ENCODE measurements at regions not wholly inside any gene's neighbourhood (a gene's known extent, or its start where the extent isn't known, plus 50 kb on each side); places are given as distances from the start of the nearest gene placed in this dataset.

DNA sequence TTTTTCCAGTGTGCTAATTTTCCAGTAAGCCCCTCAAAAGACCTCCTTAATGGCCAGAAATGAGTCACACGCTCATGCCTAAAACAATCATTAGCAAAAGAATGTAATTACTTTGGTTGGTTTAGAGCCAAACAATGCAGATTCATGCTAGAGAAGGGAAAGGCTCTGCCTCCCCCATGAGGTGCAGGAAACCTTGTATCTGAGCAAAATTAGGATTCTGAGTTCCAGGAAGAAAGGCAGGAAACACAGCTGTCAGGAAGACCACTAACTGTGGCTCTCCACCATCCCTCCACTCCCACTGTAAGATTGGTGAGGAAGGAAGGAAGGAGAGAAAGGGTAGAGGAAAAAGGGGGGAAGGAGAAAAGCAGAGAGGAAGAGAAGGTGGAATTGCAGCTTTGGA, 104.9 kb upstream of the DHX15 start:
- no peak for TF ChIP-seq CTCF (IDR thresholded peaks at IDR 0.05)
- no peak for TF ChIP-seq POLR2A (IDR thresholded peaks at IDR 0.05)
- TF ChIP-seq EP300 (IDR thresholded peaks at IDR 0.05), result no peak
- no peak for TF ChIP-seq POLR2AphosphoS5 (IDR thresholded peaks at IDR 0.05)
- ATAC-seq, result no peak

GRCh38 chr4:24690436-24690835, 104.9 kb upstream of the SOD3 start:
- Histone ChIP-seq H3K27ac (no peak overlapping the region), H3K9me3 (peaks cover 0 to 5% (median 0%) of the 10 kb centered on the region in 3 donors), H3K4me3 (no peak overlapping the region), H3K36me3 (no peaks in the 10 kb centered on the region), H3K27me3 (no peaks in the 10 kb centered on the region), H3K4me1 (peaks cover 0 to 18% (median 0%) of the 10 kb centered on the region in 3 donors)
- WGBS, 2 donors (ENCODE audit: low coverage in 1 of 2), result 71% methylated on average over 2 of the region's 2 CpGs; no CpG with 5 or more reads in 1 of the 2 donors
- TF ChIP-seq POLR2A (IDR thresholded peaks at IDR 0.05), result no peak
- TF ChIP-seq POLR2AphosphoS5 (IDR thresholded peaks at IDR 0.05), result peak; percentile 26
- no peak for TF ChIP-seq EP300 (IDR thresholded peaks at IDR 0.05)
- ATAC-seq, result peak; percentile 61

More for the DNA sequence above, 104.9 kb upstream of the DHX15 start:
- WGBS, 2 donors (ENCODE audit: low coverage in 1 of 2), result 40 to 60% methylated on average over 1 of the region's 1 CpG
- H3K36me3 ChIP-seq, result no peaks in the 10 kb centered on the region
- H3K9me3 ChIP-seq, result peaks cover 0 to 5% (median 0%) of the 10 kb centered on the region in 3 donors
- H3K27ac ChIP-seq, result no peak overlapping the region
- no peak overlapping the region for H3K4me3 ChIP-seq
- no peaks in the 10 kb centered on the region for H3K27me3 ChIP-seq
- H3K4me1 ChIP-seq, result peaks cover 0 to 18% (median 0%) of the 10 kb centered on the region in 3 donors

DNA sequence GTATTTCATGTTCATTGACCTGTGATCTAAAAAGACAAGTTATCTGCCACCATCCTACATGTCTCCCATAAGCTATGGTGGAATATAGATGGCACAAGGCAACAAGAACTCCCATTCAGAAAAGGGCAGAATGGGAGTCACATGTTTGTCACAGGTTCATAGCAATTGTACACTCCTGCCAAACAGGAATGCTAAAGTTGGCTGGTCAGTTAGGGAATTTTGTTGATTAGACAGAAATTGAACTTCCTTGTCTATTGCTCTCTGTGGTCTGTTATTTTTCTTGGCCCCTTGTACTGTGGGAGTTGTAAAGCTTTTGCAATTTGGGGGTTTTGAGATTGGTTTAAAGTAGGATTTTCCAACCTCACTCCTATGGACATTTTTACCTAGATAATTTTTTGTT, 101.7 kb upstream of the SOD3 start:
- no peak for TF ChIP-seq CTCF (IDR thresholded peaks at IDR 0.05)
- no peak for TF ChIP-seq EP300 (IDR thresholded peaks at IDR 0.05)
- Histone ChIP-seq H3K4me3 (no peak overlapping the region), H3K27me3 (no peaks in the 10 kb centered on the region), H3K27ac (no peak overlapping the region), H3K36me3 (no peaks in the 10 kb centered on the region), H3K4me1 (peaks cover 0 to 14% (median 0%) of the 10 kb centered on the region in 3 donors), H3K9me3 (peaks cover 0 to 5% (median 0%) of the 10 kb centered on the region in 3 donors)
- ATAC-seq, result no peak

GRCh38 chr4:24700118-24700517, 95.3 kb upstream of the SOD3 start:
- Histone ChIP-seq H3K9me3 (no peaks in the 10 kb centered on the region), H3K4me1 (peaks cover 0 to 6% (median 0%) of the 10 kb centered on the region in 3 donors), H3K27ac (no peak overlapping the region), H3K36me3 (no peaks in the 10 kb centered on the region), H3K4me3 (no peak overlapping the region), H3K27me3 (no peaks in the 10 kb centered on the region)
- TF ChIP-seq POLR2A (IDR thresholded peaks at IDR 0.05), result no peak
- no peak for TF ChIP-seq CTCF (IDR thresholded peaks at IDR 0.05)
- no peak for TF ChIP-seq EP300 (IDR thresholded peaks at IDR 0.05)
- no peak for TF ChIP-seq POLR2AphosphoS5 (IDR thresholded peaks at IDR 0.05)
- ATAC-seq, result no peak
- 83% methylated on average over 1 of the region's 1 CpG; no CpG with 5 or more reads in 1 of the 2 donors for WGBS, 2 donors (ENCODE audit: low coverage in 1 of 2)

GRCh38 chr4:24701683-24702082, 93.7 kb upstream of the SOD3 start:
- ATAC-seq, result no peak
- no peaks in the 10 kb centered on the region for H3K9me3 ChIP-seq
- no peaks in the 10 kb centered on the region for H3K36me3 ChIP-seq
- no peak overlapping the region for H3K27ac ChIP-seq
- no peak overlapping the region for H3K4me3 ChIP-seq
- peaks cover 0 to 6% (median 0%) of the 10 kb centered on the region in 3 donors for H3K4me1 ChIP-seq
- TF ChIP-seq EP300 (IDR thresholded peaks at IDR 0.05) (no peak), POLR2A (IDR thresholded peaks at IDR 0.05) (no peak), CTCF (IDR thresholded peaks at IDR 0.05) (no peak), POLR2AphosphoS5 (IDR thresholded peaks at IDR 0.05) (no peak)
- 71 to 93% methylated on average over 4 to 5 of the region's 5 CpGs for WGBS, 2 donors (ENCODE audit: low coverage in 1 of 2)
- no peaks in the 10 kb centered on the region for H3K27me3 ChIP-seq

Data from gastroesophageal sphincter (tissue), 4 donors.